Hematopoietic multipotent progenitor cell treated with erythropoietin and hydrocortisone succinate and interleukin-3 and kit ligand, for 4 days (in vitro differentiated cells): ENCODE measurements at regions not wholly inside any gene's neighbourhood (a gene's known extent, or its start where the extent isn't known, plus 50 kb on each side); places are given as distances from the start of the nearest gene placed in this dataset.
"Not testable (repeated sequence)": the region's sequence is repeated elsewhere in the genome, so short reads cannot be mapped to it uniquely, and the experiment has no call there.

ENCODE experiments used
- DNase-seq: peaks from one replicate; pipeline ENCODE4 v3.0.0-alpha.2; 2015

GRCh38 chr6:147651-148050 lies 144.6 kb upstream of the DUSP22 start:
- not testable (repeated sequence) for DNase-seq

DNA sequence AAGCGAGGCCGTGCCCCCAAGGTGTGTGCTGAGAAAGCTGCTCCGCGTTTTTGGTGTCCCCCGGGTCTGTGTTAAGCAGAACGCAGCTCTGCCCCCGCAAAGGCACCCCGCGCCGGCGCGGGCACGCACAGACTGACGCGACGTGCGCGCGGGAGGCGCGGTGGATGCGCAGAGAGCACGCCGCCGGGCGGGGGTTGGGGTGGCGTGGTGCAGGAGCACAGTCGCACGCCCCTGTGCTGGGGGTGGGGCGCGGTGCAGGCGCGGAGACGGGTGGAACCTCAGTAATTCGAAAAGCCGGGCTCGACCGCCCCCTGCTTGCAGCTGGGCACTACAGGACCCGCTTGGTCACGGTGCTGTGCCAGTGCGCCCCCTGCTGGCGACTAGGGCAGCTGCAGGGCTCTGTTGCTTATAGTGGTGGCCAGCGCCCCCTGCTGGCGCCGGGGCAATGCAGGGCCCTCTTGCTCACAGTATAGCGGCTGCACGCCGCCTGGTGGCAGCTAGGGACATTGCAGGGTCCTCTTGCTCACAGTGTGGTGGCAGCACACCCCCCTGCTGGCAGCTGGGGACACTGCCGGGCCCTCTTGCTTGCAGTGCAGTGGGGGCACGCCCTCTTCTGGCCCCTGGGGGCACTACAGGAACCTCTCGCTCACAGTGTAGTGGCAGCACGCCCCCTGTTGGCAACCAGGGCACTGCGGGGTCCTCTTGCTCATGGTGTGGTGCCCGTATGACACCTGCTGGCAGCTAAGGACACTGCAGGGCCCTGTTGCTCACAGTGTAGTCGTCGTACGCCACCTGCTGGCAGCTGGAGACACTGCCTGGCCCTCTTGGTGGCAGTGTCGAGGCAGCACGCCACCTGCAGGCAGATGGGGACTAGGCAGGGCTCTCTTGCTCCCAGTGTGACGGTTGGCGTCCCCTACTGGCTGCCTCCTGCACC lies 144.0 kb upstream of the DUSP22 start:
- DNase-seq, result peak; percentile 82

DNA sequence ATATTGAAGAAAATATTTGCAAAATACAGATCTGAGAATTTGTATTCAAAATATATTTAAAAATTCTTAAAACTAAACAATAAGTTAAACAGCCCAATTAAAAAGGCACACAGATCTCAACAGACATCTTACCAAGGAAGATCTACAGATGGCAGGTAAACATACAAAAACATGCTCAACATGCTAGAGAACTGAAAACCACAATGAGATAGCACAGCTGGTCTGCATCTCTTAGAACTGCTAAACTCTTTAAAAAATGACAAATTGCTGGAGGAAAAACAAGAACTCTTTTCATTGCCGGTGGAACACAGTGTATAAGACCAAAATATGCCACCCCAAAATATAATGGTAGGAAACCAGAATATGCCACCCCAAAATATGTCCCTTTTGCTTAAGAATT lies 142.1 kb upstream of the DUSP22 start:
- peak; percentile 41 for DNase-seq

GRCh38 chr6:152436-152835 lies 139.9 kb upstream of the DUSP22 start:
- DNase-seq, result not testable (repeated sequence)

- DNase-seq, result not testable (repeated sequence)
Observed at GRCh38 chr6:153026-153425, 139.3 kb upstream of the DUSP22 start.

- not testable (repeated sequence) for DNase-seq
Observed at GRCh38 chr6:153867-154266, 138.4 kb upstream of the DUSP22 start.

DNA sequence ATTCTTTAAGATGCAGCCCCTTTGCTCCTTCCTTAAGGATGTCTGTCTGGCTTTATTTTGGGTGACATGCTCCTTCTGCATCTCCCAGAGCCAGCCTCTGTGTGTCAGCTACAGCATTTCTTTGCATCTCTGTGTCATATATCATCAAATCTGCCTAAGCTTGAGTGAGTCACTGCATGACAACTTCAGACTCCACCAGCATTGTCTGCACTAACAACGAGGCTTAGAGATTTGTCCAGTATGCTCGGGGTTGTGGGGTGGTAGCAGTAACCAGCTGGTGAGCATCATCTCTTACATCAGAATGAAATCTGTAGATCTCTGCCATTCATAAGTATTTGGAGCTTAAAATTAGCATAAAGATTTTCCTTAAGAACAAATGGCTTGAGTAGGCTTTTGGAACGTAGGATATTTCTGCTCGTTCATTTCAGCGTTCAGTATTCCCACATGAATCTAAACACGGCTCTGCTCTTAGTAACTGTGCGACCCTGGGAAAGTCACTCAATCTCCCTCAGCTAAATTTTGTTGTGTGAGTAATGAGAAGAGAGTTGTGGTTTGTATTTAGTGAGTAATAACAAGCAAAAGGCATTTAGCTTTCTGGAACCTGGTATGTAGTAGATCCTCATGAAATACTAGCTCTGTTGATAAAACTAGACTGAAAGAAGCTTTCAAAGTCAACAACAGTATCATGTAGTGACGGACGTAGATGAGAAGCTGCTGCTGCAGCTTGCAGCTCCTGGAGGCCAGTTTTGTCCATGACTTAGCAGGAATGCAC lies 137.8 kb upstream of the DUSP22 start:
- peak; percentile 24 for DNase-seq

- no peak for DNase-seq
Observed at GRCh38 chr6:156010-156409, 136.3 kb upstream of the DUSP22 start.

DNA sequence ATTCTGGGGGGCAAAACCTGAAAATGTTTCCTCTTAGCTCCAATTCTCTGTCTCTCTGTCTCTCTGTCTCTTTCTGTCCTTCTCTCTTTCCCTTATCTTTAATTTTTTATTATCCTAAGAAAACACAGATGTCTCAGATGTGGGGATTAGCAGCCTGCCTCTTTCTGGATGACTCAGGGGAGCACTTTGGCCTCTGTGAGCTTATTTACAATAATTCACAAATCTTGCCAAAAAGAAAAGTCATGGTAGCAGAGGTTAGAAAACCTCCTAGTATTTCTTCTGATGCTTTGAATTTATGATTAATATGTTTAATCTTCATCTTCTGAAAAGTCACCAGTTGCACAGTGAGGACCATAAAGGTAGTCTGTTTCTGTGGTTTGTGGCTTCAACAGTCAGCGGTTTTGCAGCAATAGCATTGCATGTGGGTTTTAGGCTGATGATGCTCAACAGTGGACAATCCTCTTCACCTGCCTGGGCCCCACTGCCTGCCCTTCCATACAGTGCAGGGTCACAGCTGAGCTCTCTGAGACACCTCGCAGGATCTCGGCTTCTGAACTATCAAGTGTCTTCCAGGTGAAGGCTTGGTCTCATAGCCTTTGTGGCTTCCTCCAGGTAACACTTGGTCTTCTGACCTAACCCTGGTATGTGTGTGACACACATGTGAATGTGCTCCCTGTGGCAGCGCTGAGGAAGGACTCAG lies 135.7 kb upstream of the DUSP22 start:
- DNase-seq, result not testable (repeated sequence)

- peak; percentile 43 for DNase-seq
Observed at GRCh38 chr6:157176-157575, 135.1 kb upstream of the DUSP22 start.

DNA sequence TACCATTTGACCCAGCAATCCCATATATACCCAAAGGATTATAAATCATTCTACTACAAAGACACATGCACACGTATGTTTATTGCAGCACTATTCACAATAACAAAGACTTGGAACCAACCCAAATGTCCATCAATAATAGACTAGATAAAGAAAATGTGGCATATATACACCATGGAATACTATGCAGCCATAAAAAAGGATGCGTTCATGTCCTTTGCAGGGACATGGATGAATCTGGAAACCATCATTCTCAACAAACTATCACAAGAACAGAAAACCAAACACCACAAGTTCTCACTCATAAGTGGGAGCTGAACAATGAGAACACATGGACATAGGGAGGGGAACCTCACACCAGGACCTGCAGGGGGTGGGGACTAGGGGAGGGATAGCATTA lies 130.6 kb upstream of the DUSP22 start:
- not testable (repeated sequence) for DNase-seq

DNA sequence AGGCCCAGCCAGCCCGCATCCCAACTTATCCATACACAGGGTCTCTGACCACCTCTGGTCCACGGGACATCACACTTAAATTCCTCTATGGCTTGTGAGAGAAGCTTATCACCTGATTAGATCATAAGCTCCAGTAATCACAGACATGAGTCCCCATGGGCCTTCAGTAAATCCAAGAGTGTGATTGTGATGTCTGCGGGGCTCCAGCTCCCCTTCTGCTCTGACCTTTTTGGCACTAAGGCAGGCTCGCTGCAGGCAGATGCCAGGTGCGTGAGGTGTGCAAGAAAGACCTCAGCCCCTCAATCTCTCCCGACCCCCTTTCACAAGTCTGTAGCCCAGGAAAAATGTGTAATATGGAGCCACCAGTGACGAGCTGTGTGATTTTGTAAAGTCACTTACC lies 127.6 kb upstream of the DUSP22 start:
- DNase-seq, result no peak

DNA sequence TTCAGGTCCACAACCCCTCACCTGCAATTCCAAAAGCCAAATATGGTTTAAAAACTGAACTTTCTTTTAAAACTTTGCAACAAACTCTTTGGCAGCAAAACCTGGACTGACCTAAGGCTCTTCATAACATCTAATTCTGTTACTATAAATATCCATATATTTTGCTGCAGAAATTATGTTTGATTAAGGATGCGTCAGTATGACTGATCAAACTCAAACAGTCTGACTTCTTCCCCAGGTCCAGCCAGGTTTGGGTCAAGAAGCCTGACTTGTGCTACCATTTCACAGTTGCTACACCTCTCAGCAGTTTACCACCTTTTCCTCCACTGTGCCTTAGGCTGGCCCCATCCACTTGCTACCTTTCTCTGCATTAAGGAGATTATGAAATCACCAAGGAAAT lies 127.0 kb upstream of the DUSP22 start:
- DNase-seq, result no peak

DNA sequence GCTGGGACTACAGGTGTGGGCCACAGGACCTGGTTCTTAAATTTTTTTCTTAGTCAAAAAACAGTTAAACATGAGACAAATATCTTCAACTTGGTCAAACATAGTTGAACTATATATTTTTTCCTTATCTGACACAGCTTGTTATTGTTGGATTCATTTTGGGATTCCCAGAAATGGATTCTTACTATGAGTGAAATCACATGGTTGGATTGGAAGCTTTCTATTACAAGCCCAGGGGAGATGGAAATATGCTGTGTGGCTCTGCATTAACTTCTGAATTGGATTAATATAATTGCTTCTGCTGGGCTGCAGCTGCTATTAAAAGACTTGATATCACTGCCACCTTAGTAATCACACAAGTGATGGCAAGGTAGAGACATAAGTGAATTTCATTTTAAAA lies 126.4 kb upstream of the DUSP22 start:
- DNase-seq, result no peak

DNA sequence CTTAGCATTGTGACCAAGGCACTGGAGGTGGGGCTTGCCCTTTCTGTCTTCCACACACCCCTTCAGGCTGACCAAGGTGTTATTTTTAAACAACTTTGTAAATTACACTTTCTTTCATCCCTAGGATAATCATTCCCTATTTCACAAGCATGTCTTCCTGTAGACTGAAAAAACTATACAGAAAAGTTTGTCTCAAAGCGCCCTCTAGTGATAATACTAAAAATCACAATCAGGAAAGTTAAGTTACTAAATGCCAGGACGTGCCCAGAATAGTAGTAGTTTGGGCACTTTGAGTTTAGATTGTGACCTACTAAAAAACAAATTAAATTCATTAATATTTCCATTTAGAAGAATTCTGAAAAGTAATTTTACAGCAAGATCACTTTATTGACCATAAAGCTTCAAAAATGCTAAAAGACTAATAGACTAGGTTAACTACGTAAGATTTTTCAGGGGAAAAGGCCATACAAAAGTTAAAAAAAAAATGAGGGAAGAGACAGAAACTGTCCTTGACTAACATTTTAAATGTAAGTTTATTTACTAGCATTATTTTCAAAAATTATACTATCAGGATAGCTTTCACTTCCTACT lies 123.3 kb upstream of the DUSP22 start:
- DNase-seq, result peak; percentile 70

DNA sequence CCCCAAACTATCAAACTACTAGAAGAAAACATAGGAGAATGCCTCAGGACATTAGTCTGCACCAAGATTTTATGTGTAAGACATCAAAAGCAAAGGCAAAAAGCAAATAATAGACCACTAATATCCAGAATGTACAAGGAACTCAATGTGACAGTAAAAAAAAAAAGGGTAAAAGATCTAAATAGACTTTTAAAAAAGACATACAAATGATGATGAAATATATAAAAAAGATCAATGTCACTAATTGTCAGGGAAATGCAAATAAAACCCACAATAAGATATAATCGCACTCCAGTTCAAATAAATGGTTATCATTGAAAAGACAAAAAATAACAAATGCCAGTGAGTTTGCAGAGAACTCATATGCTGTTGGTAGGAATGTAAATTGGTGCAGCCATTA lies 118.3 kb upstream of the DUSP22 start:
- DNase-seq, result no peak

DNA sequence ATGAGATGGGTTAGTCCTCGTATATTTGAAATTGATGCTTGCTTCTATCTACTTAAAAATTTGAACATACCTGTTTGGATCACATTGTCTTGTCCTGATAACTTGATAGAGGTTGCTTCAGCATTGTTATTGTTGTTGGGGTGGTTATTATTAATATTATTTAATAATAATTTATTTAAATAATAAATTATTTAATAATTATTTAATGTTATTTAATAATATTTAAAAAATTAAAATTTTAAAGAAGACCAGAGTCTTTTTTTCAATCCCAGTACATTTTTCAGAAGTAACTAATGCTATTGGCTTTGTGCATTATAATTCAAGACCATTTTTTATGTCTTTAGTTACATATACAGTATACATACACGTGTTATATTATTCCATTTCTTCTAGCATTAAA lies 116.6 kb upstream of the DUSP22 start:
- no peak for DNase-seq

DNA sequence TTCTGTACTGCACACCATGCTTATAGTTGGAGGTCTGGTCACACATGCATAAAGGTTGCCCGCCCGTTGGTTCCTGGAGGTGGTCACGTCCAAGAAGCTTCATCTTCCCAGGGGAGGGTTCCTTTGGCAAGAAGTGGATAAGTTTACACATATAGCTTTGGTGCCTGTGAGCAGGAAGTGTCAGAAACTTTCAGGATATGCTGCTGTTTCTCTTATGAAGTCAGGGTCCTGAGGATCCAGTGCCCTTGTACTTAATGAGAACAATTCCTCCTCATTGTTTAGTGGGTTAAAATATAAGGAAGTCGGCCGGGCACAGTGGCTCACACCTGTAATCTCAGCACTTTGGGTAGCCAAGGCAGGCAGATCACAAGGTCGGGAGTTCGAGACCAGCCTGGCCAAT lies 115.5 kb upstream of the DUSP22 start:
- no peak for DNase-seq

DNA sequence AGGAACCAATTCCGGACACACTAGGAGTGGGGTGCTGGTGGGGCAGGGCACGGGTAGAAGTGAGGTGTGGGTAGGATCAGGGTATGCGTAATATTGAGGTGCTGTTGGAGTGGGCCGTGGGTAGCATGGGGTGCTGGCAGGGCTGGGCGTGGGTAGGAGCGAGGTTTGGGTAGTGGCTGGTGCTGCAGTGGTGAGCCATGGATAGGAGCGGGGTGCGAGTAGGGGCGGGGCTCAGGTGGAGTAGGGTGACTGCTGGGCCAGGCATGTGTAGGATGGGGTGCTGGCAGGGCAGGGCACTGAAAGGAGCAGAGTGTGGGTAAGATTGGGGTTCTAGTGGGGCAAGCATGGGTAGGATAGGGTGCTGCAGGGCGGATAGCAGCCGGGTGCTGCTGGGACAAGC lies 114.2 kb upstream of the DUSP22 start:
- no peak for DNase-seq

DNA sequence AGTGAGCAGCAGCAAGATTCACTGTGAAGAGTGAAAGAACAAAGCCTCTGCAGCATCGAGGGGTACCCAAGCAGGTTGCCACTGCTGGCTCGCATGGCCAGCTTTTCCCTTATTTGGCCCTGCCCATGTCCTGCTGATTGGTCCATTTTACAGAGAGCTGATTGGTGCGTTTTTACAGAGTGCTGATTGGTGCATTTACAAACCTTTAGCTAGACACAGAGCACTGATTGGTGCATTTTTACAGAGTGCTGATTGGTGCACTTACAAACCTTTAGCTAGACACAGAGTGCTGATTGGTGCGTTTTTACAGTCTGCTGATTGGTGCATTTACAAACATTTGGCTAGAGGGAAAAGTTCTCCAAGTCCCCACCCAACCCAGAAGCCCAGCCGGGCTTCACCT lies 113.4 kb upstream of the DUSP22 start:
- not testable (repeated sequence) for DNase-seq

- DNase-seq, result no peak
Observed at GRCh38 chr6:179340-179950, 112.8 kb upstream of the DUSP22 start.

DNA sequence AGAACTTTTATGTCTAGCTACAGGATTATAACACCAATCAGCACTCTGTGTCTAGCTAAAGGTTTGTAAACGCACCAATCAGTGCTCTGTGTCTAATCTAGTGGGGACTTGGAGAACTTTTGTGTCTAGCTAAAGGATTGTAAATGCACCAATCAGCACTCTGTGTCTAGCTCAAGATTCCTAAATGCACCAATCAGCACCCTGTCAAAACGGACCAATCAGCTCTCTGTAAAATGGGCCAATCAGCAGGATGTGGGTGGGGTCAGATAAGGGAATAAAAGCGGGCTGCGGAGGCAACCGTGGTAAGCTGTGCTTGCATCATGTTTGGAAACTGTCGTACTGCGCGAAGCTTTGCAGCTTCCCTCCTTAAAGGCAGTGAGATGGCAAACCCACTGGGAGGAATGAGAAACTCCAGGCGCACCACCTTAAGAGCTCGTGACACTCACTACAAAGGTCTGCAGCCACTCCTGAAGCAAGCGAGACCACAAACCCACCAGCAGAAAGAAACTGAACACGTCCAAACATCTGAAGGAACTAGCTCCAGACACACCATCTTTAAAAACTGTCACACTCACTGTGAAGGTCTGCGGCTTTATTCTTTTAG lies 112.1 kb upstream of the DUSP22 start:
- DNase-seq, result peak; percentile 28
